ENCODE measurements at regions not wholly inside any gene's neighbourhood (a gene's known extent, or its start where the extent isn't known, plus 50 kb on each side); places are given as distances from the start of the nearest gene placed in this dataset.

DNA sequence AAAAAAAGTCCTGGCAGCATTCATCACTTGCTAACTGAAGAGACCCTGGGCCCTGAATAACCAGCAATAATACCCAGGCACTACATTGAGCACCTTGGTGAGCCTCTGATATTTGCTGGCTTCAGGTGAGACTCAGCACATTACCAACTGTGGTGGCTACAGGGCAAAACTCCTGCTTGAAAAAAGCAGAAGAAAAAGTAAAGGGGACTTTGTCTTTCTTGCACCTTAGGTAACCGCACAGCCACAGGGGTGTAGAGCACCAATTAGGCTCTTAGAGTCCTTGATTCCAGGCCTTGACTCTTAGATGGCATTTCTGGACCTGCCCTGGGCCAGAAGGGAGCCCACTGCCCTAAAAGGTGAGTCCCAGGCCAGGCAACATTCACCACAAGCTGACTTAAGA, 269.5 kb downstream of the AUH start:
- intact Hi-C loops (cut with micrococcal nuclease): no loop called here
- no peaks in the 10 kb centered on the region for H3K27me3 Mint-ChIP-seq (ENCODE audit: insufficient read depth, unreplicated experiment)
- no TSS peak for BruUV-seq (replicated peaks)
- TF ChIP-seq, protein P1, sequence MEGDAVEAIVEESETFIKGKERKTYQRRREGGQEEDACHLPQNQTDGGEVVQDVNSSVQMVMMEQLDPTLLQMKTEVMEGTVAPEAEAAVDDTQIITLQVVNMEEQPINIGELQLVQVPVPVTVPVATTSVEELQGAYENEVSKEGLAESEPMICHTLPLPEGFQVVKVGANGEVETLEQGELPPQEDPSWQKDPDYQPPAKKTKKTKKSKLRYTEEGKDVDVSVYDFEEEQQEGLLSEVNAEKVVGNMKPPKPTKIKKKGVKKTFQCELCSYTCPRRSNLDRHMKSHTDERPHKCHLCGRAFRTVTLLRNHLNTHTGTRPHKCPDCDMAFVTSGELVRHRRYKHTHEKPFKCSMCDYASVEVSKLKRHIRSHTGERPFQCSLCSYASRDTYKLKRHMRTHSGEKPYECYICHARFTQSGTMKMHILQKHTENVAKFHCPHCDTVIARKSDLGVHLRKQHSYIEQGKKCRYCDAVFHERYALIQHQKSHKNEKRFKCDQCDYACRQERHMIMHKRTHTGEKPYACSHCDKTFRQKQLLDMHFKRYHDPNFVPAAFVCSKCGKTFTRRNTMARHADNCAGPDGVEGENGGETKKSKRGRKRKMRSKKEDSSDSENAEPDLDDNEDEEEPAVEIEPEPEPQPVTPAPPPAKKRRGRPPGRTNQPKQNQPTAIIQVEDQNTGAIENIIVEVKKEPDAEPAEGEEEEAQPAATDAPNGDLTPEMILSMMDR (IDR thresholded peaks at IDR 0.05; ENCODE audit: unreplicated experiment): no peak
- ChIA-PET POLR2A (no interaction called here), CTCF (no interaction called here)
- no peaks in the 10 kb centered on the region for H3K36me3 Mint-ChIP-seq (ENCODE audit: insufficient read depth, unreplicated experiment)
- H3K4me1 Mint-ChIP-seq (ENCODE audit: insufficient read depth, unreplicated experiment): peaks cover 6% of the 10 kb centered on the region
- no peak overlapping the region for H3K27ac Mint-ChIP-seq (ENCODE audit: low read depth, unreplicated experiment)
- peaks cover 14% of the 10 kb centered on the region for H3K9me3 Mint-ChIP-seq (ENCODE audit: unreplicated experiment)
- no peak overlapping the region for H3K4me3 Mint-ChIP-seq (ENCODE audit: unreplicated experiment)
- no peak for DNase-seq (ENCODE audit: unreplicated experiment)

DNA sequence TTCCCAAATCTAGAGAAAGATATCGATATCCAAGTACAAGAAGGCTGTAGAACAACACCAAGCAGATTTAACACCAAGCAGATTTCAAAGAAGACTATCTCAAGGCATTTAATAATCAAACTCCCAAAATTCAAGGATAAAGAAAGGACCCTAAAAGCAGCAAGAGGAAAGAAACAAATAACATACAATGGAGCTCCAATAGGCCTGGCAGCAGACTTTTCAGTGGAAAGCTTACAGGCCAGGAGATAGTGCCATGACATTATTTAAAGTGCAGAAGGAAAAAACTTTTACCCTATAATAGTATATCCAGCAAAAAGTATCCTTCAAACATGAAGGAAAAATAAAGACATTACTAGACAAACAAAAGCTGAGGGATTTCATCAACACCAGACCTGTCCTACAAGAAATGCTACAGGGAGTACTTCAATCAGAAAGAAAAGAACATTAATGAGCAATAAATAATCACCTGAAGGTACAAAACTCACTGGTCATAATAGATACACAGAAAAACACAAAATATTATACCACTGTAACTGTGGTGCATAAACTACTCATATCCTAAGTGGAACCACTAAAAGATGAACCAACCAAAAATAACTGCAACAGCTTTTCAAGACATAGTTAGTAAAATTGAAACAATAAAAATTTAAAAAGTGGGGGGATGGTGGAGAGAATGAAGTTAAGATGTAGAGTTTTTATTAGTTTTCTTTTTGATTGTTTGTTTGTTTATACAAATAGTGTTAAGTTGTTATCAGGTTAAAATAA, 267.2 kb downstream of the AUH start:
- CTCF ChIA-PET: interaction anchor here (0.6 to 1.1 kb wide), 2 partner anchors 32 to 992 kb away, joined by 3 to 4 read pairs; no protein-coding TSS in a partner anchor
- no TSS peak for BruUV-seq (replicated peaks)
- DNase-seq (ENCODE audit: unreplicated experiment): no peak
- intact Hi-C loops (cut with micrococcal nuclease): loop anchor here (1.0 kb wide), 1 partner anchor 84 kb away; no protein-coding TSS in a partner anchor
- no peaks in the 10 kb centered on the region for H3K36me3 Mint-ChIP-seq (ENCODE audit: insufficient read depth, unreplicated experiment)
- TF ChIP-seq, protein P1 (IDR thresholded peaks at IDR 0.05; ENCODE audit: unreplicated experiment): no peak
- peaks cover 9% of the 10 kb centered on the region for H3K4me1 Mint-ChIP-seq (ENCODE audit: insufficient read depth, unreplicated experiment)
- no peaks in the 10 kb centered on the region for H3K27me3 Mint-ChIP-seq (ENCODE audit: insufficient read depth, unreplicated experiment)
- H3K9me3 Mint-ChIP-seq (ENCODE audit: unreplicated experiment): peaks cover 14% of the 10 kb centered on the region
- no peak overlapping the region for H3K4me3 Mint-ChIP-seq (ENCODE audit: unreplicated experiment)
- POLR2A ChIA-PET: interaction anchor here (0.7 to 1.4 kb wide), 3 partner anchors 98 to 316 kb away, joined by 3 read pairs; no protein-coding TSS in a partner anchor
- no peak overlapping the region for H3K27ac Mint-ChIP-seq (ENCODE audit: low read depth, unreplicated experiment)

DNA sequence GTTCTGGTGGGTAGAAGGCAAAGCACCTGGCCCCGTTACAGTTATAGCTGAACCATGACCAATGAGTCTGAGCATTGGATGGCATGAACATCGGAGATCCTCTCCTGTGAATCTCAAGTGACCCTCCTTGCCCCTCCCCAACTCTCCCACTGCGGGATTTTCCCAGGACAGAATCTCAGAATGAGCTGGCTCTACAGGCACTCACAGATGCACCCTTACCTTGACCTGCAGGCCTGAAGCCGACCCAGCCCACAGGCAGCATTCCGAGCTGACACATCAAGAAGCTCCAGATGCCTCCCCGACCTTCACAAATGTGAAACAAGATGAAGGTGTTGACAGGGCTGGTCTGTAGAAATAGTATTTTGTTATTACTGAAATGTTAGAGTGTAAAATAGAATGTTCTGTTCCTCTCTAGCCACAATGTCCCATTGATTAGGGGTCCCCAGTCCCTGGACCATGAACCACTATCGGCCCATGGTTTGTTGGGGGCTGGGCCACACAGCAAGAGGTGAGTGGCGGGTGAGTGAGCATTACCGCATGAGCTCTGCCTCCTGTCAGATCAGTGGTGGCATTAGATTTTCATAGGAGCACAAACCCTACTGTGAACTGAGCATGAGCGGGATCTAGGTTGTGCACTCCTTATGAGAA, 263.4 kb downstream of the AUH start:
- TF ChIP-seq, protein P1 (IDR thresholded peaks at IDR 0.05; ENCODE audit: unreplicated experiment): no peak
- ChIA-PET POLR2A (interaction anchor here (0.6 to 2.2 kb wide), 4 partner anchors 14 to 183 kb away, joined by 3 to 10 read pairs (median 4); no protein-coding TSS in a partner anchor), CTCF (interaction anchor here (0.5 to 2.7 kb wide), 3 partner anchors 9 to 629 kb away, joined by 3 to 14 read pairs (median 7); no protein-coding TSS in a partner anchor)
- H3K27ac Mint-ChIP-seq (ENCODE audit: low read depth, unreplicated experiment): no peak overlapping the region
- H3K27me3 Mint-ChIP-seq (ENCODE audit: insufficient read depth, unreplicated experiment): no peaks in the 10 kb centered on the region
- peaks cover 14% of the 10 kb centered on the region for H3K9me3 Mint-ChIP-seq (ENCODE audit: unreplicated experiment)
- intact Hi-C loops (cut with micrococcal nuclease): no loop called here
- peaks cover 5% of the 10 kb centered on the region for H3K36me3 Mint-ChIP-seq (ENCODE audit: insufficient read depth, unreplicated experiment)
- no peak overlapping the region for H3K4me3 Mint-ChIP-seq (ENCODE audit: unreplicated experiment)
- DNase-seq (ENCODE audit: unreplicated experiment): no peak
- H3K4me1 Mint-ChIP-seq (ENCODE audit: insufficient read depth, unreplicated experiment): peaks cover 34% of the 10 kb centered on the region
- no TSS peak for BruUV-seq (replicated peaks)

DNA sequence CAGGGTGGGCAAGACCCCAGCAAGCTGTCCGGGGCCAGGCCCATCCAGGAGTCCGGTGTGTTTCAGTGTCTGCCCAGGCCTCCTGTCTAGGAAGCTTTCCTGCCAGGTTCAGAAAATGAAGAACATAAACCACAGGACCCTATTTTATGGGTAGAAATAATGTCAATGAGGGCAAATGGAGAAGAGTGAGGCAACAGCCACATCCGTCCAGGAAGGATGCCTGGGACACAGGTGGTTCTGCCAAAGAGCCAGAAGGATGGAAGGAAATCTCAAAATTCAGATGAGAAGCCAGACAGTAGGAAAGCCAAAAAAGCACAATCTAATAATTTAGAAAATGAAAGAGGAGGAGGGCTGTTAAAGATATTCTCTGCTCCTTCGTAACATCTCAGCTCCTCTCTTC, 262.3 kb downstream of the AUH start:
- H3K27me3 Mint-ChIP-seq (ENCODE audit: insufficient read depth, unreplicated experiment): no peaks in the 10 kb centered on the region
- intact Hi-C loops (cut with micrococcal nuclease): no loop called here
- TF ChIP-seq, protein P1 (IDR thresholded peaks at IDR 0.05; ENCODE audit: unreplicated experiment): no peak
- no peak overlapping the region for H3K4me3 Mint-ChIP-seq (ENCODE audit: unreplicated experiment)
- ChIA-PET CTCF (interaction anchor here (0.5 to 2.7 kb wide), 8 partner anchors 10 to 628 kb away, joined by 3 to 14 read pairs (median 3); no protein-coding TSS in a partner anchor), POLR2A (interaction anchor here (0.8 to 2.3 kb wide), 30 partner anchors 9 to 334 kb away, joined by 3 to 17 read pairs (median 5); no protein-coding TSS in a partner anchor)
- no peak for DNase-seq (ENCODE audit: unreplicated experiment)
- peaks cover 34% of the 10 kb centered on the region for H3K4me1 Mint-ChIP-seq (ENCODE audit: insufficient read depth, unreplicated experiment)
- peaks cover 5% of the 10 kb centered on the region for H3K9me3 Mint-ChIP-seq (ENCODE audit: unreplicated experiment)
- peak overlapping the region; percentile 43 for H3K27ac Mint-ChIP-seq (ENCODE audit: low read depth, unreplicated experiment)
- BruUV-seq (replicated peaks): no TSS peak
- peaks cover 5% of the 10 kb centered on the region for H3K36me3 Mint-ChIP-seq (ENCODE audit: insufficient read depth, unreplicated experiment)

All from MCF 10A (cell line).